ENCODE measurements at regions not wholly inside any gene's neighbourhood (a gene's known extent, or its start where the extent isn't known, plus 50 kb on each side); places are given as distances from the start of the nearest gene placed in this dataset.

- TF ChIP-seq CTCF (IDR thresholded peaks at IDR 0.05; ENCODE audit: control insufficient read depth, insufficient read depth, low read depth, low read length, missing control alignments) = no peak
- no peak overlapping the region for H3K4me3 ChIP-seq (ENCODE audit: control insufficient read depth, low read depth, low read length)
These were observed 97.7 kb upstream of the HMGCLL1 start for GRCh38 chr6:55676736-55677135.

DNA sequence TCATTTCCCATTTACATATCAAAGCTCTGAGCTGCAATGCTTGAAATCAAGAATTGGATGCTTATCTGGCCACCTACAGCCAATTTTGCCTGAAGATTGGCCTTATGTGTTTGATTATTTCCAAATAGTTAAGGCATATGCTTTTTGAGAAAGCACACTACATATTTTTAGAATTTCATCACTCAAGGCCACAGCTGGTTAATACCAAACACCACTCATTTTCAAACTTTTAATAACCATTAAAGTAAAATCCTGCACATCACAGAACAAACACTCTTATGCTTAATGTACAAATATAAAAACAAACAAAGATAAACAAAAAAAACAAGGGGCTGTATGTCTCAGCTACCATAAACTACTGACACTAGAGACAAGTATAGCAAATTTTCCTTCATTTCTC lies 96.9 kb upstream of the HMGCLL1 start:
- no peak for DNase-seq (ENCODE audit: low read depth)
- no peak overlapping the region for H3K4me3 ChIP-seq (ENCODE audit: control insufficient read depth, low read depth, low read length)
- no peak for TF ChIP-seq CTCF (IDR thresholded peaks at IDR 0.05; ENCODE audit: control insufficient read depth, insufficient read depth, low read depth, low read length, missing control alignments)

More at GRCh38 chr6:55676736-55677135, 97.7 kb upstream of the HMGCLL1 start:
- no peak for DNase-seq (ENCODE audit: low read depth)

DNA sequence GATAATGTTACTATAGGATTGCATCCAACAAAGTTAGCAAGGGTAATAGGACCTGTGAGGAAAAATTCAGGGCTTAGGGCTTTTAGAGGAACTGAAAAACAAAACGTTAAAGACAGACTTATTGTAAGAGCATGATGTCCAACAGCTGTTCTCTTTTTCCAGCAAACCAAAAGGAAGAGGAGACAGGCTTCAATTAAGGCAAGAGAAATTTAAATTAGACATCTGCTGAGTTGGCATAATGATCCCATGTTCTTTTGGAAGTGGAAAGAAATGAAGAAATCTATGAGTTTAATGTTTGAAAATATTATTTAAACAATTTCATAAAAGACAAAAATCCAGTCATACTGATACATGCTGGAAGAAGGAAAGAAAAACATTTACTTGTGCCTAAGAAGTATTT lies 95.7 kb upstream of the HMGCLL1 start:
- no peak for TF ChIP-seq CTCF (IDR thresholded peaks at IDR 0.05; ENCODE audit: control insufficient read depth, insufficient read depth, low read depth, low read length, missing control alignments)
- no peak overlapping the region for H3K4me3 ChIP-seq (ENCODE audit: control insufficient read depth, low read depth, low read length)
- no peak for DNase-seq (ENCODE audit: low read depth)

DNA sequence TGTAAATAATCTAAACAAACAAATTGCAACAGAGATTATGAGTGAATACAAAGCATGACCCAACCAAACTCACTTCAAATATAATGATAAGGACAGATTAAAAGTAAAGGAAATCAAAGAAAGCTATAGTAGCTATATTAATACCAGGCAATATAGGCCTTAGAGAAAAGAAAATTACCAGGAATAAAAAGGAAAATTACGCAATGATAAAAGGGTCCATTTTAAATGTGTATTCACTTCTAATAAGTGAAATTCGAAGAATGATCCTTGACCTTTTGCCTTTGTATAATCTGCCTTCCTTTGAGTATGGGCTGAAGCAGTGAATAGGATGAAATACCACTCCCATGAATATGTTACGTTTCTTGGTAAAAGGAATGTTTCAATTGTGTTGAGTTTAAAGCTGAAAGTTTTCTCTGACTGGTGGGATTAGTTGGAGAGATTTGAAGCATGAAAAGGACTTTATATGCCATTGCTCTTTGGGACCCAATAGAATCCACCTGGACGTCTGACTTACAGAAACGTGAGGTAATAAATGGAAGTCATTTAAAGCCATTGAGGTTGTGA lies 91.9 kb upstream of the HMGCLL1 start:
- DNase-seq (ENCODE audit: low read depth) = no peak
- no peak overlapping the region for H3K4me3 ChIP-seq (ENCODE audit: control insufficient read depth, low read depth, low read length)
- TF ChIP-seq CTCF (IDR thresholded peaks at IDR 0.05; ENCODE audit: control insufficient read depth, insufficient read depth, low read depth, low read length, missing control alignments) = no peak

- DNase-seq (ENCODE audit: low read depth) = no peak
These were observed 90.0 kb upstream of the HMGCLL1 start for GRCh38 chr6:55669028-55669427.

GRCh38 chr6:55668591-55668990 lies 89.6 kb upstream of the HMGCLL1 start:
- H3K4me3 ChIP-seq (ENCODE audit: control insufficient read depth, low read depth, low read length) = no peak overlapping the region
- TF ChIP-seq CTCF (IDR thresholded peaks at IDR 0.05; ENCODE audit: control insufficient read depth, insufficient read depth, low read depth, low read length, missing control alignments) = no peak
- DNase-seq (ENCODE audit: low read depth) = no peak

More at GRCh38 chr6:55669028-55669427, 90.0 kb upstream of the HMGCLL1 start:
- H3K4me3 ChIP-seq (ENCODE audit: control insufficient read depth, low read depth, low read length) = no peak overlapping the region
- TF ChIP-seq CTCF (IDR thresholded peaks at IDR 0.05; ENCODE audit: control insufficient read depth, insufficient read depth, low read depth, low read length, missing control alignments) = no peak

GRCh38 chr6:55667341-55667740 lies 88.3 kb upstream of the HMGCLL1 start:
- DNase-seq (ENCODE audit: low read depth) = no peak
- no peak for TF ChIP-seq CTCF (IDR thresholded peaks at IDR 0.05; ENCODE audit: control insufficient read depth, insufficient read depth, low read depth, low read length, missing control alignments)
- no peak overlapping the region for H3K4me3 ChIP-seq (ENCODE audit: control insufficient read depth, low read depth, low read length)
